ENCODE measurements at regions not wholly inside any gene's neighbourhood (a gene's known extent, or its start where the extent isn't known, plus 50 kb on each side); places are given as distances from the start of the nearest gene placed in this dataset.
"Not testable (repeated sequence)": the region's sequence is repeated elsewhere in the genome, so short reads cannot be mapped to it uniquely, and the experiment has no call there.

GRCh38 chr4:141464366-141464765 lies 172.0 kb upstream of the IL15 start:
- DNase-seq, result no peak

GRCh38 chr4:141465171-141465570 lies 171.2 kb upstream of the IL15 start:
- no peak for DNase-seq

- no peak for DNase-seq
These were observed 169.2 kb upstream of the IL15 start for GRCh38 chr4:141467225-141467624.

- no peak for DNase-seq
These were observed 167.0 kb upstream of the IL15 start for GRCh38 chr4:141469392-141469791.

- no peak for DNase-seq
These were observed 163.3 kb upstream of the IL15 start for GRCh38 chr4:141473026-141473540.

GRCh38 chr4:141473952-141474351 lies 162.4 kb upstream of the IL15 start:
- no peak for DNase-seq

GRCh38 chr4:141480950-141481349 lies 155.4 kb upstream of the IL15 start:
- DNase-seq, result no peak

- DNase-seq, result not testable (repeated sequence)
These were observed 152.1 kb upstream of the IL15 start for GRCh38 chr4:141484298-141484697.

- DNase-seq, result no peak
These were observed 149.9 kb upstream of the IL15 start for GRCh38 chr4:141486375-141486997.

- DNase-seq, result no peak
These were observed 138.8 kb upstream of the IL15 start for GRCh38 chr4:141497627-141498026.

GRCh38 chr4:141499261-141499853 lies 137.0 kb upstream of the IL15 start:
- no peak for DNase-seq

- no peak for DNase-seq
These were observed 135.0 kb upstream of the IL15 start for GRCh38 chr4:141501395-141501794.

GRCh38 chr4:141501931-141502330 lies 134.5 kb upstream of the IL15 start:
- DNase-seq, result no peak

GRCh38 chr4:141502755-141503154 lies 133.6 kb upstream of the IL15 start:
- DNase-seq, result no peak

GRCh38 chr4:141503260-141503659 lies 133.1 kb upstream of the IL15 start:
- DNase-seq, result no peak

GRCh38 chr4:141511055-141511454 lies 125.3 kb upstream of the IL15 start:
- DNase-seq, result no peak

- DNase-seq, result no peak
These were observed 122.5 kb upstream of the IL15 start for GRCh38 chr4:141513866-141514265.

- no peak for DNase-seq
These were observed 118.2 kb upstream of the IL15 start for GRCh38 chr4:141518222-141518621.

- no peak for DNase-seq
These were observed 112.3 kb upstream of the IL15 start for GRCh38 chr4:141524116-141524515.

GRCh38 chr4:141524841-141525240 lies 111.5 kb upstream of the IL15 start:
- no peak for DNase-seq

- DNase-seq, result no peak
These were observed 105.8 kb upstream of the IL15 start for GRCh38 chr4:141530627-141531026.

- DNase-seq, result no peak
These were observed 101.4 kb upstream of the IL15 start for GRCh38 chr4:141534985-141535384.

- no peak for DNase-seq
These were observed 98.4 kb upstream of the IL15 start for GRCh38 chr4:141538001-141538400.

GRCh38 chr4:141540643-141541042 lies 95.7 kb upstream of the IL15 start:
- DNase-seq, result no peak

GRCh38 chr4:141541851-141542250 lies 94.5 kb upstream of the IL15 start:
- DNase-seq, result no peak
